GM12873 (cell line): ENCODE measurements at regions not wholly inside any gene's neighbourhood (a gene's known extent, or its start where the extent isn't known, plus 50 kb on each side); places are given as distances from the start of the nearest gene placed in this dataset.

ENCODE experiments used
- CTCF ChIP-seq: IDR thresholded peaks from 2 replicates; pipeline ENCODE4 v1.5.1; 2012; ENCODE audit warnings: low read depth, mild to moderate bottlenecking, moderate library complexity, low read length, control low read depth; ENCODE audit not compliant: insufficient read depth; ENCODE audit errors: missing control alignments

GRCh38 chr20:53699906-53700305, 106.3 kb upstream of the ZNF217 start:
- no peak for TF ChIP-seq CTCF

- no peak for TF ChIP-seq CTCF
Observed at GRCh38 chr20:53699085-53699674, 105.5 kb upstream of the ZNF217 start.

GRCh38 chr20:53698371-53698978, 104.8 kb upstream of the ZNF217 start:
- TF ChIP-seq CTCF = no peak

GRCh38 chr20:53695797-53696527, 102.3 kb upstream of the ZNF217 start:
- no peak for TF ChIP-seq CTCF

GRCh38 chr20:53693262-53693871, 99.7 kb upstream of the ZNF217 start:
- no peak for TF ChIP-seq CTCF

GRCh38 chr20:53692465-53693067, 98.9 kb upstream of the ZNF217 start:
- TF ChIP-seq CTCF = no peak

- TF ChIP-seq CTCF = no peak
Observed at GRCh38 chr20:53691811-53692192, 98.2 kb upstream of the ZNF217 start.
